ENCODE measurements at regions not wholly inside any gene's neighbourhood (a gene's known extent, or its start where the extent isn't known, plus 50 kb on each side); places are given as distances from the start of the nearest gene placed in this dataset.

- no peak for DNase-seq
- no peaks in the 10 kb centered on the region for H3K36me3 Mint-ChIP-seq (ENCODE audit: low read depth)
- no peak overlapping the region for H3K4me3 Mint-ChIP-seq
- TF ChIP-seq CTCF (IDR thresholded peaks at IDR 0.05): no peak
- peaks cover 42% of the 10 kb centered on the region for H3K9me3 Mint-ChIP-seq
- no peaks in the 10 kb centered on the region; the same call in 1 of the 2 replicates for H3K27me3 Mint-ChIP-seq (ENCODE audit: insufficient read depth)
- H3K27ac Mint-ChIP-seq: no peak overlapping the region
- no peaks in the 10 kb centered on the region for H3K4me1 Mint-ChIP-seq (ENCODE audit: low read depth)
Measured at GRCh38 chr1:48084826-48085225, 87.6 kb upstream of the TRABD2B start.

- no peak for TF ChIP-seq CTCF (IDR thresholded peaks at IDR 0.05)
- H3K4me3 Mint-ChIP-seq: no peak overlapping the region
- H3K27ac Mint-ChIP-seq: no peak overlapping the region
- H3K27me3 Mint-ChIP-seq (ENCODE audit: insufficient read depth): no peaks in the 10 kb centered on the region; the same call in 1 of the 2 replicates
- DNase-seq: no peak
- H3K4me1 Mint-ChIP-seq (ENCODE audit: low read depth): no peaks in the 10 kb centered on the region
- no peaks in the 10 kb centered on the region for H3K36me3 Mint-ChIP-seq (ENCODE audit: low read depth)
- peaks cover 51% of the 10 kb centered on the region for H3K9me3 Mint-ChIP-seq
Measured at GRCh38 chr1:48082271-48082962, 85.2 kb upstream of the TRABD2B start.

GRCh38 chr1:48080331-48081255 lies 83.4 kb upstream of the TRABD2B start:
- Mint-ChIP-seq H3K36me3 (ENCODE audit: low read depth) (no peaks in the 10 kb centered on the region), H3K4me3 (no peak overlapping the region), H3K27me3 (ENCODE audit: insufficient read depth) (no peaks in the 10 kb centered on the region; the same call in 1 of the 2 replicates), H3K9me3 (peaks cover 58% of the 10 kb centered on the region), H3K27ac (no peak overlapping the region), H3K4me1 (ENCODE audit: low read depth) (no peaks in the 10 kb centered on the region)
- no peak for TF ChIP-seq CTCF (IDR thresholded peaks at IDR 0.05)
- DNase-seq: no peak

GRCh38 chr1:48079096-48079495 lies 81.9 kb upstream of the TRABD2B start:
- no peak for DNase-seq
- Mint-ChIP-seq H3K4me1 (ENCODE audit: low read depth) (no peaks in the 10 kb centered on the region), H3K36me3 (ENCODE audit: low read depth) (no peaks in the 10 kb centered on the region), H3K9me3 (peaks cover 54% of the 10 kb centered on the region), H3K27ac (no peak overlapping the region), H3K27me3 (ENCODE audit: insufficient read depth) (no peaks in the 10 kb centered on the region; the same call in 1 of the 2 replicates), H3K4me3 (no peak overlapping the region)
- TF ChIP-seq CTCF (IDR thresholded peaks at IDR 0.05): no peak

DNA sequence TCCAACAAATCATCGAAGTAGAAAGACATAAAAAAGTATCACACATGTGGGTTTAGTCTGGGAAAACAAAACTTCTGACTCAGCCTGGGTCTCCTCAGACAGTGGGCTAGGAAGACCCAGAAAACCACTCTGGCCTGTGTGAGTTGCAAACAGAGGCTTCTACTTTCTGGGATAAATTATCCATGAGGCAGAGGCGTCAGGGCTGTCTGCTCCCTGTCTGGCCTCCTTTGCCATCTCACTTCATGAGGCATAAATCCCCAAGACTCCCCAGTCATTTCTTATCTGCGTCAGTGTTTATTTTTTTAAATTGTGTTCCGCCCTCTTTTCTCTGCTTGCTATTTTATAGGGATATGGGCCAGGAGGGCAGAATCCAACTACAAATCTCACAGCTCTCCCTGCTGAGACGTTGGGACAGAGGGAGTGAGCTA lies 80.6 kb upstream of the TRABD2B start:
- no peak for TF ChIP-seq CTCF (IDR thresholded peaks at IDR 0.05)
- DNase-seq: no peak
- Mint-ChIP-seq H3K36me3 (ENCODE audit: low read depth) (no peaks in the 10 kb centered on the region), H3K9me3 (peaks cover 50% of the 10 kb centered on the region), H3K27me3 (ENCODE audit: insufficient read depth) (no peaks in the 10 kb centered on the region; the same call in 1 of the 2 replicates), H3K4me1 (ENCODE audit: low read depth) (no peaks in the 10 kb centered on the region), H3K27ac (no peak overlapping the region), H3K4me3 (no peak overlapping the region)
